ENCODE measurements at regions not wholly inside any gene's neighbourhood (a gene's known extent, or its start where the extent isn't known, plus 50 kb on each side); places are given as distances from the start of the nearest gene placed in this dataset.
"Not testable (repeated sequence)": the region's sequence is repeated elsewhere in the genome, so short reads cannot be mapped to it uniquely, and the experiment has no call there.

DNA sequence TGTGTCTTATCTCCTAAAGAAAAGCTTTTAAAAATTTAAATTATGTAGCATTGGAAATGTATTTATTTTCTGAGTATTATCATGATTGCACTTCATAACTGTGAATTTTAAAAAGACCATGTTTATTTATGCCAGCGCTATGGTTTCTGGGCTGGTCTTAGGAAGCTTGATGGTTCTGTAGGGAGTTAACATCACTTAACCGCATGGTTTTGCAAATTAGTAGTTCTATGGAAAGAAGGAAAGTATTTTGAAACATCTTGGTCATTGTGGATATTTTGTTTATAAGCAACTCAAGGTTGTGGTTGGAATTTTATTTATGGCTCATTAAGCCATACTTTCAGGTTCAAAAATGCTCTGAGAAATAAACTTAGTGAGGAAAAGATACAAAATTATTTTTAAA is 549.4 kb downstream of the STK39 start:
- DNase-seq (ENCODE audit: low read depth in 2 of 3, low spot score in 2 of 3) = no peak

DNA sequence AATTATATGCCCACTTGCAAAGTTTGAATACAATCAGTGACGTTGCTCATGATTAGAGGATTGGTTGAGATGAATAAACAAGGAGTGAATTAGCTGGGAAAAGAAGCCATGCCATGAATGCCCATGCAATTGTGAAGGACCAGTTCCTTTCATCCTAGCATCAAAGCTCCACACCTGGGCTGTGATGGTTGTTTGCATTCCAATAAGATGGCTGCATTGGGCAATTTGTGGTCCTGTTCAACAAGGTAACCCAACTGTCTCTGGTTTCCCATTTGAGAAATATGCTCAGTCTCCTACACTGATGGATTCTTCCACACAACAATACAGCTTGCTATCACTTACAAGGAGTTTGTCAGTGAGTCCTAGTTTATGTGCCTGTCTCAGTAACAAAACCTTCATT is 550.2 kb downstream of the STK39 start:
- no peak for DNase-seq (ENCODE audit: low read depth in 2 of 3, low spot score in 2 of 3)

- no peak for DNase-seq (ENCODE audit: low read depth in 2 of 3, low spot score in 2 of 3)
Observed at GRCh38 chr2:167692936-167693335, 554.5 kb downstream of the STK39 start.

- DNase-seq (ENCODE audit: low read depth in 2 of 3, low spot score in 2 of 3) = no peak
Observed at GRCh38 chr2:167692191-167692590, 555.2 kb downstream of the STK39 start.

DNA sequence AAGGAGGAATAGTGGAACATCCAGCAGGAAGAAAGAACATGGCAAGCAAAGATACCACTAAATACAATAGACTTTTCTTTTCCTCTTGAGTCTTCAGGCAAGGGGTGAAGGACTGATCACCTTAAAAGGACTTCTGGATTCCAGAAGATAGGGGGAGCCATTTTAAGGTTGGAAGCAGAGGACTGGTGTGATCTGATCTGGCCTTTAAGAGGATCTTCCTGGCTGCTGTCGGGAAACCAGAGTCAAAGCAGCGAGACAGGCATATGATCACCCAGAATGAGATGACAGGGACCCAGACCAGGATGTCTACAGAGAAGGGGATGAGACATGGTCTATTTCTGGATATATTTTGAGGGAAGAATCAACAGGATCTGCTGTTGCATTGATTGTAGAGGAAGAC is 558.0 kb downstream of the STK39 start:
- DNase-seq (ENCODE audit: low read depth in 2 of 3, low spot score in 2 of 3) = no peak

DNA sequence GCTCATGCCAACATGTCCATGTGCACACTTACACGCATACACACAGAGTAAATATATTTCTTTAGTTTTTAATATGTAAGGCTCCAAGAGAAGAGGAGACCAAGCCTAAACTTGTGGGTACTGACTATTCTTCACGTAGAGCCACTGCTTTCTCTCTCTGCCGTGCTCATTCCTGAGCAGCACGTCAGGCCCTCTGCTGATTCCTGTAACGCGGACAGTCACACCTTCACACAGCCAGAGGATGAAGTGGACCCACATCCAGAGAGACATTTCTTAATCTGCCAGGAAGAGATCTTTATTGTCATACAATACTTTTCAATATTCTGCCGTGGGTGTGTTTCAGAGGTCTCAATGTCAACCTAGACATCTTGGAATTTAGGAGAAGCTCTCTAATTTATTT is 560.7 kb downstream of the STK39 start:
- no peak for DNase-seq (ENCODE audit: low read depth in 2 of 3, low spot score in 2 of 3)

GRCh38 chr2:167681234-167682015 is 566.0 kb downstream of the STK39 start:
- DNase-seq (ENCODE audit: low read depth in 2 of 3, low spot score in 2 of 3) = no peak

DNA sequence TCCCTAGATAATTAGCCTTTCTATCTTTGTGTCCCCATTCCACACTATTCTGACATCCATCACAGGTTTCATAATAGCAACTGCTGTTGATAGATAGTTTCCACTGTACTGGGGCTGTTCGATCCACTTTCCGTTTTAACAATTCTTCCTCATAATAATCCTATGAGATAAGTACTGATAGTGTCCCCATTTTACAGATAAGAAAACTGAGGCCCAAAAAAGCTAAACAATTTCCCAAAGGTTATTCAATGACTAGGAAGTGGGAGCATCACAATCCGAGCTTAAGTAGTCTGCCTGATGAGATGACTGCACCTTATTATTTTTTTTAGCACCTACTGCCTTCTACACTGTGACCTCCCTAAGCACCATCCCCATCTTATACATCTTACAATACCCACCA is 569.2 kb downstream of the STK39 start:
- DNase-seq (ENCODE audit: low read depth in 2 of 3, low spot score in 2 of 3) = no peak

DNA sequence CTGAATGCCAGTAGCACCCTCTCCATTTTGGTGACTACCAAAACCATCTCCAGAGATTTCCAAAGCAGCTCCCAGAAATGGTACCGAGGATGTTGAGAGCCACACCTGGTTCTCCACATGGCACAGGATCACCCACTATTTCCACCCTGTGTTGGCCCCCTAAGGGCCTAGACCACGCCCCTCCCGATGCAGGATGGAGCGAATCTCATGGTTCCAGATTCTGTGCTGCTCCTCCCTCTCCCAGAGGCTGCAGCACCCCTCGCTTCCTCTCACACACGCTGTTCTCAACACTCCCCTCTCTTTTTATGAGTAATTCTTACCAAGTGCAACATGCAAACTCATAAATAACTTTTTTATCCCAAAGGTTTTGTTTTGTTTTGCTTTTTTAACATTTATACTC is 571.5 kb downstream of the STK39 start:
- no peak for DNase-seq (ENCODE audit: low read depth in 2 of 3, low spot score in 2 of 3)

GRCh38 chr2:167670588-167670987 is 576.8 kb downstream of the STK39 start:
- no peak for DNase-seq (ENCODE audit: low read depth in 2 of 3, low spot score in 2 of 3)

DNA sequence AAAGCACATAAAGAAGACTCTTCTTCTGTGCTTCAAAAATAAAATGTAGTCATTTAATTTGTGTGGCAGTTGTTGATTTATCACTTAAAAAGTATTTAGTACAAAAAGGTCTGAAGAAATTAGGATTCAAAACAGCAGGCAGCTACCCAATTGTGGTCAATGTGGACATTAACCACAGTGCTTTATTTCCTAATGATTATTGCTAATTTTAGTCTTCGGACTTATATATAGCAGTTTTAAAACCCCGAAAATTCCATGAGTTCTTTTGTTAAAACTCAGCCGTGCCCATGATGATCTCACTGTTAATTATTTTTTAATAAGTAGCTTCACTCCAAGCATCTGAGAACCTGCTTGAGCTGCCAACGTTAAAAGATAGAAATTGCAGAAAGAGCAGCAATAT is 594.3 kb downstream of the STK39 start:
- DNase-seq (ENCODE audit: low read depth in 2 of 3, low spot score in 2 of 3) = no peak

- DNase-seq (ENCODE audit: low read depth in 2 of 3, low spot score in 2 of 3) = no peak
Observed at GRCh38 chr2:167652401-167652800, 595.0 kb downstream of the STK39 start.

GRCh38 chr2:167651406-167652151 is 595.8 kb downstream of the STK39 start:
- no peak for DNase-seq (ENCODE audit: low read depth in 2 of 3, low spot score in 2 of 3)

DNA sequence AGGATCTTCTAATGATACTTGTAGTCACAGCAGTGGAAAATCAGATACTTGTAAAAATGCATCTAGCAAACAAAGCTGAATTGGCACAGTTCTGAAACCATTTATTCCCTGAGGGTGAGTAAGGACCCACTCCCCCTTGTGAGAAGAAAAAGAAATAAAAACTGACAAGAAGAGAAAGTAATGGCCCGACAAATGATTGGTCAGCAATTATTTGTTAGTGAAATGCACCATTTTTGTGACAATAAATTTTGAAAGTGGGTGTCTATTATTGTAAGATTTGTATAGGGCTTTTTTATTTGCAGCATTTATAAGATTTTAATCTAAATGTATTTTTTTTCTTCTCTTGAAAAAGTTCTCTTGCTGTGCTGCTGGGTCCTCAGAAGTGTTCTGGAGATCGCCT is 600.8 kb downstream of the STK39 start:
- no peak for DNase-seq (ENCODE audit: low read depth in 2 of 3, low spot score in 2 of 3)

DNA sequence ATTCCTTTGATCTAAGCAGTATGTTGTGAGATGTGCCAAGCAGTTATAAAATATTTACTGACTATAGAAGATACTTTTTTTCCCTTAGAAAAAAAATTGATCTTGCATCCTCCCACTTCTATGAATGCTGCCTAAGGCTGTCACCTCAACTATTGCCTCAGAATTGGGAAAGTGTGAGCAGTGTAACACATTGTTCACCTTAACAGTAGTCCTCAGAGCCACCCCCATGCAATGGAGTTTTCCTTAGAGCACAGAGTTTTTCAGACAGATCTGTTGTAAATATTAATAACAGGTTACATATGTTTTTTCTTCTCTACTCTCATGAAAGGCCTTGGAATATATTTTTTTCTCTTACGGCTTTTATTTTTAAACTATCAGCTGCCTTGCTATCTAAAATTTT is 607.3 kb downstream of the STK39 start:
- no peak for DNase-seq (ENCODE audit: low read depth in 2 of 3, low spot score in 2 of 3)

DNA sequence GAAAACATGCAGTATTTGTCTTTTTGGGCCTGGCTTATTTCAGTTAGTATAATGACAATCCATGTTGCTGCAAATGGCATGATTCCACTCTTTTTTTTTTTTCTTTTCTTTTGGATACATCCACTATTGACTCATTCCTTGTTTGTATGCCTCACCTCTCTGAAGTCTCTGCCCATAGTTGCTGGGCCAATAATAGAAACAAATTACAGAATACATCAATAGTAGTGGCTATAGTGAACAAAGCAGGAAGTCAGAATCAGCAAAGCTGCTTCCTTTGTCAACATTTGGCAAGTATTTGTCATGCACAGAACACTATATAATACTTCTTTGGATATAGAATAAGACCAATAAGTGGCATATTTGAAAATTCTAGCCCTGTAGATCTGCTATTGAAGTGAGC is 609.7 kb downstream of the STK39 start:
- DNase-seq (ENCODE audit: low read depth in 2 of 3, low spot score in 2 of 3) = no peak

DNA sequence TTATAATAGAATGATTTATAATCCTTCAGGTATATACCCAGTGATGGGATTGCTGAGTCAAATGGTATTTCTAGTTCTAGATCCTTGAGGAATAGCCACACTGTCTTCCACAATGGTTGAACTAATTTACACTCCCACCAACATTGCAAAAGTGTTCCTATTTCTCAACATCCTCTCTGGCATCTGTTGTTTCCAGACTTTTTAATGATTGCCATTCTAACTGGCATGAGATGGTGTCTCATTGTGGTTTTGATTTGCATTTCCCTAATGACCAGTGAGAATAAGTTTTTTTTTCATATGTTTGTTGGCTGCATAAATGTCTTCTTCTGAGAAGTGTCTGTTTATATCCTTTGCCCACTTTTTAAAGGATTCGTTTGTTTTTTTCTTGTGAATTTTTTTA is 615.1 kb downstream of the STK39 start:
- DNase-seq (ENCODE audit: low read depth in 2 of 3, low spot score in 2 of 3) = not testable (repeated sequence)

GRCh38 chr2:167626961-167627360 is 620.4 kb downstream of the STK39 start:
- no peak for DNase-seq (ENCODE audit: low read depth in 2 of 3, low spot score in 2 of 3)

DNA sequence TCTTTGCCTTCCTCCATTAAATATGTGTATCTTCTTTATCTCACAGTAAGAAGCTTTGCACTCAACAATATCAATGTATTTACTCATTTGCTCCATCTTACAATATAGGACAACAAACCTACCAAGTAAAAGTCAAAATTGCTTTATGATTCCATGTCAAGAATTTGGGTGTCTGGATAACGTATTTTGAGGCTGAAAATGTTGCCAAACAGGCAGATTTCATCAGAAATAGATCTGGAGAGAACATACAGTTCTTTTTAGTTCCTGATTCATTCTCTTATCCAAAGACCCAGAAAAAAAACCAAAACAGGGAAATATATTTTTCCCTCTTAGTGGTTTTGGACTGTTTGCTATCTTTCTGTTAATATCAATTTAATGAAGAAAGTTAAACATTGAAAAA is 621.1 kb downstream of the STK39 start:
- DNase-seq (ENCODE audit: low read depth in 2 of 3, low spot score in 2 of 3) = no peak

DNA sequence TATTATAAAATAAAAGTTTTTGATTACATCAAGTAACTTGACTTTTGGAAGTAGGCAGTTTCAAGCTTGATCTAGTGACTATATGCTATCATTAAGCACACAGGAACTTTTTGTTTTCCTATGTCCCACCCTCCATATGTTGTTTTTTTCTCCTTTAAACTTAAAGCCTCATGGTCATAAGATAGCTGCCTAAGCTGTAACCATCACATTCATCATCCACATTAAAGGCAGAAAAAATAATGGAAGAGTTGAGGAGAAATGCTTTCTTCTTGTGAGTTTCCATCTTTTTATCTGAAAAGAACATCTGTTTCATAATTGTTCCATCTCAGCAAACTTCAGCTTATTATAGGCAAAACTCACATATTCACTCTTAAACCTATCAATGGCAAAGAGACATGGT is 630.4 kb downstream of the STK39 start:
- no peak for DNase-seq (ENCODE audit: low read depth in 2 of 3, low spot score in 2 of 3)

- DNase-seq (ENCODE audit: low read depth in 2 of 3, low spot score in 2 of 3) = no peak
Observed at GRCh38 chr2:167613471-167613870, 633.9 kb downstream of the STK39 start.

GRCh38 chr2:167608487-167608886 is 638.9 kb downstream of the STK39 start:
- no peak for DNase-seq (ENCODE audit: low read depth in 2 of 3, low spot score in 2 of 3)

Data from hematopoietic multipotent progenitor cell (in vitro differentiated cells).